ENCODE measurements at regions not wholly inside any gene's neighbourhood (a gene's known extent, or its start where the extent isn't known, plus 50 kb on each side); places are given as distances from the start of the nearest gene placed in this dataset.
A peak's percentile ranks its signal among the peaks of the same experiment; 100 is the strongest.

DNA sequence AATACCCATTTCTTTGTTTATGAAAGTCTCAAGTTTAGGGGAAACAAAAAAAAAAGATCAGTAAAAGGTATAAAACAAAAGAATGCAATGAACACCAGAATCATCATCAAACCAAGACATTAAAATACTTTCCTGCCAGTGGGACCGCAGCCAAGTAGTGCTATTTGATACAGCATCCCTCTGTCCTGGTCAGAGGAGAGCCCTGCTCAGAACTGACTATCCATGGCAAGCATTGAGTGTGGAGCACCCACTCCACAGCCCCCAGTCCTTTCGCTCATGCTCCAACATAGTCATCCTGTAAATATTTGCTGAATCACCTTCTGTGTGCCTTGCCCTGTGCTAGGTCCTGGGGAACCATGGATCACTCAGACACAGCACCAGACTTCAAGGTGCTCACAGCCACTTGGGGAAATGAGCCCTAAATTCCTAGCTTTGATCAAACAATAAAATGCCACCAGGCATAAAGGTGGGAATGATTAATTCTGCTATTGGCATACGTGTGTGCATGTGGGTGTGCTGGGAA lies 213.6 kb upstream of the TBX20 start:
- Histone ChIP-seq H2AFZ (replicated peaks) (no peak overlapping the region), H3K27me3 (no peaks in the 10 kb centered on the region), H3K9me3 (ENCODE audit: low read depth) (no peaks in the 10 kb centered on the region), H4K20me1 (ENCODE audit: low read depth) (no peaks in the 10 kb centered on the region), H3K4me2 (no peak overlapping the region), H3K9ac (no peak overlapping the region), H3K4me1 (peaks cover 5% of the 10 kb centered on the region), H3F3A (ENCODE audit: low read depth) (no peaks in the 10 kb centered on the region), H3K79me2 (ENCODE audit: low read depth) (no peaks in the 10 kb centered on the region), H3K4me3 (no peak overlapping the region), H3K27ac (no peak overlapping the region), H3K36me3 (no peaks in the 10 kb centered on the region)
- DNase-seq (ENCODE audit: low spot score), result no peak
- Mint-ChIP-seq H3K27me3 (ENCODE audit: insufficient read depth, low read depth) (peaks cover 4% of the 10 kb centered on the region), H3K9me3 (no peaks in the 10 kb centered on the region), H3K4me1 (peaks cover 3% of the 10 kb centered on the region), H3K36me3 (no peaks in the 10 kb centered on the region), H3K4me3 (no peak overlapping the region), H3K27ac (no peak overlapping the region)
- TF ChIP-seq EZH2phosphoT487 (IDR thresholded peaks at IDR 0.05), result no peak
- no peak for TF ChIP-seq CTCF (IDR thresholded peaks at IDR 0.05)
- TF ChIP-seq EZH2 (IDR thresholded peaks at IDR 0.05), result no peak

DNA sequence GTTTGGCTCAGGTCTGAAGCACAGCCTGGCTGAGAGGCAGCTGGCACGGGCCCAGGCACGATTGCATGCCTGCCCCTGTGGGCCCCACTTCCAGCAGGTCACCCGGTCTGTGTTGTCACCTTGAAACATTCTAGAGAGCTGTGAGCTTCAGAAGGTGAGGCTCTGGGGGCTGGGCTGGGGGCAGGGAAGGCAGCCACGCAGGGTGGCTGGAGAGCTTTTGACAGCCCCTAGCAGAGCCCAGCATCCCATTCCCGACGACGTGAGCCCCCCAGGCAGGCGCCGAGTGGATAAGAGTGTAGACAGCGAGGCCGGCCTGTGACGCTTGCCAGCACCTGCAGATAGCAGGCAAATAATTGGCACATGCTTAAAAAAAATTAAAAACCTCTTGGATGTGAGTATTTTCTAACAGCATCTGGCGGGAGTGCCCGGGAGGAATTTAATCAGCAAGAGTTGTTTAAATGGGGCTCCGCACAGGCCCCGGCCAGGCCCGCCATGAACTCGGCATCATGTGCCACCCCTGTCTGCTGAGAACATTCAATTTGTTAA lies 212.0 kb upstream of the TBX20 start:
- Mint-ChIP-seq H3K36me3 (no peaks in the 10 kb centered on the region), H3K27ac (peak overlapping the region; percentile 58), H3K9me3 (no peaks in the 10 kb centered on the region), H3K27me3 (ENCODE audit: insufficient read depth, low read depth) (peaks cover 4% of the 10 kb centered on the region), H3K4me3 (no peak overlapping the region), H3K4me1 (peaks cover 3% of the 10 kb centered on the region)
- Histone ChIP-seq H3K36me3 (no peaks in the 10 kb centered on the region), H3K4me3 (no peak overlapping the region), H3K79me2 (ENCODE audit: low read depth) (no peaks in the 10 kb centered on the region), H3K27ac (no peak overlapping the region), H4K20me1 (ENCODE audit: low read depth) (no peaks in the 10 kb centered on the region), H3K9ac (no peak overlapping the region), H3K27me3 (no peaks in the 10 kb centered on the region), H3K4me1 (peaks cover 5% of the 10 kb centered on the region), H3K9me3 (ENCODE audit: low read depth) (no peaks in the 10 kb centered on the region), H3K4me2 (no peak overlapping the region), H2AFZ (replicated peaks) (no peak overlapping the region), H3F3A (ENCODE audit: low read depth) (no peaks in the 10 kb centered on the region)
- no peak for DNase-seq (ENCODE audit: low spot score)
- TF ChIP-seq EZH2 (IDR thresholded peaks at IDR 0.05), result no peak
- no peak for TF ChIP-seq CTCF (IDR thresholded peaks at IDR 0.05)
- TF ChIP-seq EZH2phosphoT487 (IDR thresholded peaks at IDR 0.05), result no peak

DNA sequence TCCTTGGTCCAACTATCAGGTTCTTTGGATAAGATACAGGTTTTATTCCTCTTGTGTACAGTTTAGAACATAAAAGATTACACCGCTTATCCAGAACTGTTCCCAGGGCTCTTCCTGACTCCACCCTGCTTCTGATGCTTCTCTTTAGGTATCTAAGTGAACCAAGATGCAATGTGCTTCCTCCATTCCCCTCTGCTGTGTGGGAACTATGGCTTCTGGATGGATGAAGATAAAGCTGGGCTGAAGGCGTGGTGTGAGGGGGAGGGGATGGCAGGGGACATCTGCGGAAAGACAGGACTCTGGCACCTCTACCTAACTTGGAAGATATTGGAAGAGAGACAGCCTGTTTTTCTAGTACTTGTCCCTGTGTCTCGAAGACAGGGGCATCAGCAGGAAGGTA lies 209.9 kb upstream of the TBX20 start:
- Histone ChIP-seq H3F3A (ENCODE audit: low read depth) (no peaks in the 10 kb centered on the region), H3K36me3 (no peaks in the 10 kb centered on the region), H3K27ac (no peak overlapping the region), H3K4me3 (no peak overlapping the region), H3K27me3 (no peaks in the 10 kb centered on the region), H3K9ac (no peak overlapping the region), H4K20me1 (ENCODE audit: low read depth) (no peaks in the 10 kb centered on the region), H3K79me2 (ENCODE audit: low read depth) (no peaks in the 10 kb centered on the region), H3K4me2 (no peak overlapping the region), H3K4me1 (peaks cover 5% of the 10 kb centered on the region), H3K9me3 (ENCODE audit: low read depth) (no peaks in the 10 kb centered on the region), H2AFZ (replicated peaks) (no peak overlapping the region)
- no peak for DNase-seq (ENCODE audit: low spot score)
- Mint-ChIP-seq H3K9me3 (peaks cover under 1% of the 10 kb centered on the region), H3K4me3 (no peak overlapping the region), H3K36me3 (no peaks in the 10 kb centered on the region), H3K27ac (no peak overlapping the region), H3K27me3 (ENCODE audit: insufficient read depth, low read depth) (peaks cover 2% of the 10 kb centered on the region), H3K4me1 (peaks cover 3% of the 10 kb centered on the region)
- no peak for TF ChIP-seq CTCF (IDR thresholded peaks at IDR 0.05)
- TF ChIP-seq EZH2phosphoT487 (IDR thresholded peaks at IDR 0.05), result no peak
- no peak for TF ChIP-seq EZH2 (IDR thresholded peaks at IDR 0.05)

All from neural progenitor cell (in vitro differentiated cells).